Heart left ventricle (tissue), 16 donors: ENCODE measurements at regions not wholly inside any gene's neighbourhood (a gene's known extent, or its start where the extent isn't known, plus 50 kb on each side); places are given as distances from the start of the nearest gene placed in this dataset.

ENCODE experiments used
- ATAC-seq, 4 donors: fragments of 200-7000 bp; cut with Tn5 transposase; one replicate each; pipeline ENCODE4 v1.9.1; 2020 to 2022; ENCODE audit warnings: moderate library complexity in 4 of 4, mild to moderate bottlenecking in 3 of 4, moderate number of reproducible peaks in 1 of 4
- DNase-seq, 5 donors: peaks; one replicate each; pipeline ENCODE4 v3.0.0-alpha.2; 2020
- H3K27ac ChIP-seq, 12 donors: fragments of 200-600 bp; sonication (generic) in 4 of 12; one replicate each; pipeline versions ENCODE4 v1.5.0 to v1.8.0; 2016 to 2022; ENCODE audit warnings: mild to moderate bottlenecking in 2 of 12
- H3K27me3 ChIP-seq, 9 donors: fragments of 200-600 bp; sonication (generic) in 2 of 9; one replicate each; pipeline versions ENCODE4 v1.5.1 to v1.8.0; 2016 to 2022; ENCODE audit warnings: mild to moderate bottlenecking in 3 of 9
- H3K36me3 ChIP-seq, 9 donors: fragments of 200-600 bp; sonication (generic) in 2 of 9; one replicate each; pipeline versions ENCODE4 v1.5.0 to v1.8.0; 2018 to 2022; ENCODE audit warnings: mild to moderate bottlenecking in 2 of 9
- H3K4me1 ChIP-seq, 12 donors: fragments of 200-600 bp; sonication (generic) in 4 of 12; one replicate each; pipeline versions ENCODE4 v1.5.0 to v1.8.0; 2016 to 2022; ENCODE audit warnings: mild to moderate bottlenecking in 3 of 12
- H3K4me3 ChIP-seq, 12 donors: fragments of 200-600 bp; sonication (generic) in 4 of 12; one replicate each; pipeline versions ENCODE4 v1.5.0 to v1.8.0; 2017 to 2022; ENCODE audit warnings: mild to moderate bottlenecking in 9 of 12, moderate library complexity in 4 of 12
- H3K9me3 ChIP-seq, 12 donors: fragments of 200-600 bp; sonication (generic) in 4 of 12; one replicate each; pipeline versions ENCODE4 v1.5.0 to v1.8.0; 2016 to 2022; ENCODE audit warnings: mild to moderate bottlenecking in 1 of 12
- POLR2A ChIP-seq, 2 donors: fragments of 450-650 bp; IDR thresholded peaks; one replicate each; pipeline ENCODE4 v1.6.1; 2017; ENCODE audit warnings: antibody characterized with exemption in 2 of 2, mild to moderate bottlenecking in 2 of 2, moderate library complexity in 2 of 2
- WGBS, 4 donors: extraction: QIAGEN DNeasy Blood & Tissue Kit in 2 of 4; methylation state at CpG; one replicate each; pipeline versions ENCODE4 v1.1.5 to v1.1.7; 2013 to 2018; 5-methylcytosine and 5-hydroxymethylcytosine counted together
- intact Hi-C, 10 donors: fragments of 100-400 bp; cut with DNase I; formaldehyde crosslinking; loops; one replicate each; pipeline versions ENCODE4 v1.11.1 to v1.14.2; 2022
- TF ChIP-seq, protein P1 (sequence below), 12 donors: fragments of 200-600 bp; sonication (generic) in 4 of 12; IDR thresholded peaks; one replicate each; pipeline versions ENCODE4 v1.5.0 to v1.8.0; 2018 to 2022; ENCODE audit warnings: antibody characterized with exemption in 12 of 12, mild to moderate bottlenecking in 5 of 12
- donor health status: ischemic (EF 13 %, LVEDD 7.1; RV severe dilation, severe dysfunction).
- donor health status: healthy with polysubstance abuse.
- donor health status: DM: no; HTN: yes; CAD: no.
- donor health status: DM: no; HTN: no; CAD: no.
- donor health status: ischemic (EF 25% LVEDD 6.9; RV normal size, moderate dysfunction).
- donor health status: ischemic (EF 25% LVEDD 5.7; RV mildly dilated, moderate dysfunction).
- donor health status: healthy.
- donor health status: DM: yes; HTN: yes; CAD: no.
- donor health status: ischemic (EF 35%, LVEDD 5.7; RV mildly dilated, moderate dysfunction).
- donor health status: nonischemic (EF 11% LVEDD 7.7; RV severe dilation, severe dysfunction).
- donor health status: DM: yes; HTN: yes; CAD: no.
- donor health status: PGD.
- donor health status: ischemic (EF 29% LVEDD 5.4; RV normal size, mild dysfunction).
- donor health status: nonischemic (EF 23%, LVEDD 6.1; RV moderate dilation, normal function).

- no peak for DNase-seq
- H3K27ac ChIP-seq = no peak overlapping the region
- H3K9me3 ChIP-seq = no peaks in the 10 kb centered on the region
- intact Hi-C loops = no loop called here
- ATAC-seq = no peak
- H3K4me1 ChIP-seq = no peaks in the 10 kb centered on the region
- H3K4me3 ChIP-seq = no peak overlapping the region
- H3K27me3 ChIP-seq = no peaks in the 10 kb centered on the region
- no peaks in the 10 kb centered on the region for H3K36me3 ChIP-seq
- no peak for TF ChIP-seq POLR2A (IDR thresholded peaks at IDR 0.05)
- TF ChIP-seq, protein P1, sequence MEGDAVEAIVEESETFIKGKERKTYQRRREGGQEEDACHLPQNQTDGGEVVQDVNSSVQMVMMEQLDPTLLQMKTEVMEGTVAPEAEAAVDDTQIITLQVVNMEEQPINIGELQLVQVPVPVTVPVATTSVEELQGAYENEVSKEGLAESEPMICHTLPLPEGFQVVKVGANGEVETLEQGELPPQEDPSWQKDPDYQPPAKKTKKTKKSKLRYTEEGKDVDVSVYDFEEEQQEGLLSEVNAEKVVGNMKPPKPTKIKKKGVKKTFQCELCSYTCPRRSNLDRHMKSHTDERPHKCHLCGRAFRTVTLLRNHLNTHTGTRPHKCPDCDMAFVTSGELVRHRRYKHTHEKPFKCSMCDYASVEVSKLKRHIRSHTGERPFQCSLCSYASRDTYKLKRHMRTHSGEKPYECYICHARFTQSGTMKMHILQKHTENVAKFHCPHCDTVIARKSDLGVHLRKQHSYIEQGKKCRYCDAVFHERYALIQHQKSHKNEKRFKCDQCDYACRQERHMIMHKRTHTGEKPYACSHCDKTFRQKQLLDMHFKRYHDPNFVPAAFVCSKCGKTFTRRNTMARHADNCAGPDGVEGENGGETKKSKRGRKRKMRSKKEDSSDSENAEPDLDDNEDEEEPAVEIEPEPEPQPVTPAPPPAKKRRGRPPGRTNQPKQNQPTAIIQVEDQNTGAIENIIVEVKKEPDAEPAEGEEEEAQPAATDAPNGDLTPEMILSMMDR (IDR thresholded peaks at IDR 0.05) = no peak
Measured at GRCh38 chr4:108280072-108280471, 111.3 kb upstream of the LEF1 start.

GRCh38 chr4:108276690-108277089 lies 108.0 kb upstream of the LEF1 start:
- H3K4me3 ChIP-seq = no peak overlapping the region
- intact Hi-C loops = no loop called here

GRCh38 chr4:108272986-108273385 lies 104.3 kb upstream of the LEF1 start:
- no peak overlapping the region for H3K4me3 ChIP-seq
- H3K27ac ChIP-seq = no peak overlapping the region
- ATAC-seq = no peak
- H3K4me1 ChIP-seq = no peaks in the 10 kb centered on the region
- intact Hi-C loops = no loop called here
- TF ChIP-seq POLR2A (IDR thresholded peaks at IDR 0.05) = no peak
- TF ChIP-seq, protein P1 (IDR thresholded peaks at IDR 0.05) = no peak
- DNase-seq = no peak
- H3K36me3 ChIP-seq = no peaks in the 10 kb centered on the region
- H3K9me3 ChIP-seq = no peaks in the 10 kb centered on the region
- no peaks in the 10 kb centered on the region for H3K27me3 ChIP-seq

More at GRCh38 chr4:108276690-108277089, 108.0 kb upstream of the LEF1 start:
- 81 to 92% (median 87%) methylated on average over 3 of the region's 3 CpGs for WGBS, 4 donors
- no peaks in the 10 kb centered on the region for H3K27me3 ChIP-seq
- no peaks in the 10 kb centered on the region for H3K9me3 ChIP-seq
- no peak for DNase-seq
- H3K4me1 ChIP-seq = no peaks in the 10 kb centered on the region
- no peak for ATAC-seq
- TF ChIP-seq POLR2A (IDR thresholded peaks at IDR 0.05) = no peak
- TF ChIP-seq, protein P1 (IDR thresholded peaks at IDR 0.05) = no peak
- no peak overlapping the region for H3K27ac ChIP-seq
- H3K36me3 ChIP-seq = no peaks in the 10 kb centered on the region

- Histone ChIP-seq H3K4me3 (no peak overlapping the region), H3K27me3 (no peaks in the 10 kb centered on the region), H3K27ac (no peak overlapping the region), H3K36me3 (no peaks in the 10 kb centered on the region), H3K4me1 (no peaks in the 10 kb centered on the region), H3K9me3 (no peaks in the 10 kb centered on the region)
- TF ChIP-seq, protein P1 (IDR thresholded peaks at IDR 0.05) = no peak
- TF ChIP-seq POLR2A (IDR thresholded peaks at IDR 0.05) = no peak
- intact Hi-C loops = no loop called here
- DNase-seq = no peak
- 81 to 97% (median 87%) methylated on average over 2 of the region's 2 CpGs for WGBS, 4 donors
- no peak for ATAC-seq
Measured at GRCh38 chr4:108272561-108272960, 103.8 kb upstream of the LEF1 start.
